Keratinocyte (primary cell): ENCODE measurements at regions not wholly inside any gene's neighbourhood (a gene's known extent, or its start where the extent isn't known, plus 50 kb on each side); places are given as distances from the start of the nearest gene placed in this dataset.

Experiments
- DNase-seq: peaks from one replicate; pipeline ENCODE4 v3.0.0-alpha.2; 2011; ENCODE audit warnings: low read depth, missing footprints, low spot score
- FAIRE-seq: peaks from 2 replicates; lab custom pipeline; 2011; peaks lifted over from hg19 to GRCh38; lab: Jason Lieb, UNC
- H2AFZ ChIP-seq: 2 replicates; pipeline ENCODE4 v1.6.0; 2012; ENCODE audit warnings: low read length, control low read depth, inconsistent platforms; ENCODE audit not compliant: control insufficient read depth
- H3K27ac ChIP-seq: 2 replicates; pipeline ENCODE4 v1.5.1; 2011; ENCODE audit warnings: low read length; ENCODE audit not compliant: control insufficient read depth, insufficient read depth
- H3K27me3 ChIP-seq: 3 replicates; pipeline ENCODE4 v1.6.0; 2011; ENCODE audit warnings: low read length; ENCODE audit not compliant: control insufficient read depth, insufficient read depth; ENCODE audit errors: extremely low read depth
- H3K36me3 ChIP-seq, 2 experiments: 2 replicates in 1 of 2; 3 replicates in 1 of 2; pipeline ENCODE4 v1.5.1; 2011; ENCODE audit warnings: low read length in 2 of 2, mild to moderate bottlenecking in 1 of 2; ENCODE audit not compliant: control insufficient read depth in 2 of 2, insufficient read depth in 2 of 2; ENCODE audit errors: extremely low read depth in 1 of 2
- H3K4me1 ChIP-seq: 3 replicates; pipeline ENCODE4 v1.5.1; 2011; ENCODE audit warnings: low read length; ENCODE audit not compliant: control insufficient read depth, insufficient read depth; ENCODE audit errors: extremely low read depth
- H3K4me2 ChIP-seq: 3 replicates; pipeline ENCODE4 v1.6.0; 2011; ENCODE audit warnings: low read depth, low read length; ENCODE audit not compliant: control insufficient read depth, insufficient read depth; ENCODE audit errors: extremely low read depth
- H3K4me3 ChIP-seq, 3 experiments: fragments of 200-600 bp in 1 of 3; sonication (generic) in 1 of 3; 2 replicates in 2 of 3; 3 replicates in 1 of 3; pipeline ENCODE4 v1.5.1; 2011 to 2016; ENCODE audit warnings: low read length in 3 of 3, mild to moderate bottlenecking in 3 of 3, control low read depth in 2 of 3, inconsistent platforms in 1 of 3, low read depth in 1 of 3, mixed read lengths in 1 of 3, mixed run types in 1 of 3, moderate library complexity in 1 of 3; ENCODE audit not compliant: control insufficient read depth in 2 of 3, insufficient read depth in 2 of 3; ENCODE audit errors: extremely low read depth in 1 of 3
- H3K79me2 ChIP-seq: 2 replicates; pipeline ENCODE4 v1.6.0; 2012; ENCODE audit warnings: low read length; ENCODE audit not compliant: control insufficient read depth, insufficient read depth
- H3K9ac ChIP-seq: 3 replicates; pipeline ENCODE4 v1.6.0; 2011; ENCODE audit warnings: low read length; ENCODE audit not compliant: control insufficient read depth, insufficient read depth; ENCODE audit errors: extremely low read depth
- H3K9me1 ChIP-seq: 3 replicates; pipeline ENCODE4 v1.6.0; 2011; ENCODE audit warnings: low read length; ENCODE audit not compliant: control insufficient read depth, insufficient read depth; ENCODE audit errors: extremely low read depth
- H3K9me3 ChIP-seq: 2 replicates; pipeline ENCODE4 v1.5.1; 2012; ENCODE audit warnings: low read depth, low read length; ENCODE audit not compliant: control insufficient read depth
- H4K20me1 ChIP-seq: 3 replicates; pipeline ENCODE4 v1.6.0; 2011; ENCODE audit warnings: low read length; ENCODE audit not compliant: control insufficient read depth, insufficient read depth; ENCODE audit errors: extremely low read depth
- CTCF ChIP-seq, 3 experiments: IDR thresholded peaks in 1 of 3; conservative IDR thresholded peaks in 1 of 3; optimal IDR thresholded peaks in 1 of 3; 2 replicates in 2 of 3; 3 replicates in 1 of 3; pipeline versions ENCODE3 to v1.5.1; 2011; ENCODE audit warnings: low read length in 3 of 3, mild to moderate bottlenecking in 3 of 3, moderate library complexity in 2 of 3, control low read depth in 1 of 3, inconsistent platforms in 1 of 3; ENCODE audit not compliant: insufficient read depth in 2 of 3; ENCODE audit errors: extremely low read depth in 1 of 3
- EZH2 ChIP-seq: IDR thresholded peaks from one replicate; pipeline ENCODE4 v1.6.1; 2012; ENCODE audit warnings: inconsistent platforms, mild to moderate bottlenecking, low read length, moderate library complexity
- dilution Hi-C: fragments of 300-500 bp; cut with MboI; formaldehyde crosslinking; loops from one replicate; pipeline ENCODE4 v1.7.0; 2020; ENCODE audit warnings: low sequenced_read_pairs; ENCODE audit not compliant: extremely low pct_ligation_motif_present

- no peak for TF ChIP-seq CTCF (optimal IDR thresholded peaks at IDR 0.05 in 1 of 3, IDR thresholded peaks at IDR 0.05 in 1 of 3, conservative IDR thresholded peaks at IDR 0.05 in 1 of 3; ENCODE audit: extremely low read depth in 1 of 3, insufficient read depth in 2 of 3, low read length in 3 of 3)
- no peak for TF ChIP-seq EZH2
- Histone ChIP-seq H3K4me1 (peaks cover 3% of the 10 kb centered on the region), H4K20me1 (no peaks in the 10 kb centered on the region), H3K9me1 (no peaks in the 10 kb centered on the region), H3K4me3 (no peak overlapping the region), H3K27ac (no peak overlapping the region), H3K27me3 (peaks cover 20% of the 10 kb centered on the region), H3K36me3 (no peaks in the 10 kb centered on the region), H3K9ac (no peak overlapping the region), H3K79me2 (no peaks in the 10 kb centered on the region), H3K9me3 (no peaks in the 10 kb centered on the region), H2AFZ (no peak overlapping the region), H3K4me2 (no peak overlapping the region)
- dilution Hi-C loops = no loop called here
- DNase-seq (no peak), FAIRE-seq (no peak)
Measured at GRCh38 chr2:120561379-120562035, 174.2 kb upstream of the GLI2 start.

GRCh38 chr2:120562218-120563005 lies 173.3 kb upstream of the GLI2 start:
- H3K4me3 ChIP-seq = no peak overlapping the region
- no peaks in the 10 kb centered on the region for H3K9me3 ChIP-seq
- DNase-seq (no peak), FAIRE-seq (no peak)
- no peak overlapping the region for H3K9ac ChIP-seq
- no peak overlapping the region for H3K4me2 ChIP-seq
- no peak overlapping the region for H2AFZ ChIP-seq
- H3K4me1 ChIP-seq = peaks cover 3% of the 10 kb centered on the region
- peaks cover 15% of the 10 kb centered on the region for H3K27me3 ChIP-seq
- dilution Hi-C loops = no loop called here
- H3K36me3 ChIP-seq = no peaks in the 10 kb centered on the region
- no peak for TF ChIP-seq CTCF (optimal IDR thresholded peaks at IDR 0.05 in 1 of 3, IDR thresholded peaks at IDR 0.05 in 1 of 3, conservative IDR thresholded peaks at IDR 0.05 in 1 of 3; ENCODE audit: extremely low read depth in 1 of 3, insufficient read depth in 2 of 3, low read length in 3 of 3)
- no peak for TF ChIP-seq EZH2
- H3K79me2 ChIP-seq = no peaks in the 10 kb centered on the region
- no peaks in the 10 kb centered on the region for H4K20me1 ChIP-seq
- no peak overlapping the region for H3K27ac ChIP-seq
- H3K9me1 ChIP-seq = no peaks in the 10 kb centered on the region
